ENCODE measurements at regions not wholly inside any gene's neighbourhood (a gene's known extent, or its start where the extent isn't known, plus 50 kb on each side); places are given as distances from the start of the nearest gene placed in this dataset.

- WGBS, 2 donors: 47 to 62% methylated on average over 3 of the region's 3 CpGs
- Histone ChIP-seq H3K27ac (no peak overlapping the region), H3K4me1 (no peaks in the 10 kb centered on the region), H3K36me3 (replicated peaks in 1 of 2; ENCODE audit: insufficient read depth in 1 of 2, low read depth in 2 of 2) (no peaks in the 10 kb centered on the region), H3K27me3 (no peaks in the 10 kb centered on the region), H3K4me3 (no peak overlapping the region), H3K9me3 (no peaks in the 10 kb centered on the region)
- no peak for TF ChIP-seq CTCF (IDR thresholded peaks at IDR 0.05)
- TF ChIP-seq POLR2A (IDR thresholded peaks at IDR 0.05): no peak
- intact Hi-C loops (cut with DNase I): no loop called here
- no peak for DNase-seq
- no peak for ATAC-seq
Observed at GRCh38 chr20:22099348-22099747, 393.9 kb downstream of the PAX1 start.

- intact Hi-C loops (cut with DNase I): no loop called here
- Histone ChIP-seq H3K36me3 (replicated peaks in 1 of 2; ENCODE audit: insufficient read depth in 1 of 2, low read depth in 2 of 2) (no peaks in the 10 kb centered on the region), H3K27me3 (no peaks in the 10 kb centered on the region), H3K27ac (no peak overlapping the region), H3K4me3 (no peak overlapping the region), H3K4me1 (no peaks in the 10 kb centered on the region), H3K9me3 (no peaks in the 10 kb centered on the region)
- DNase-seq (no peak), ATAC-seq (no peak)
- WGBS, 2 donors: 49 to 59% methylated on average over 2 of the region's 2 CpGs
- no peak for TF ChIP-seq CTCF (IDR thresholded peaks at IDR 0.05)
- TF ChIP-seq POLR2A (IDR thresholded peaks at IDR 0.05): no peak
Observed at GRCh38 chr20:22098511-22098910, 393.0 kb downstream of the PAX1 start.

GRCh38 chr20:22093122-22093521 is 387.7 kb downstream of the PAX1 start:
- WGBS, 2 donors: 26 to 34% methylated on average over 1 of the region's 1 CpG
- H3K36me3 ChIP-seq (replicated peaks in 1 of 2; ENCODE audit: insufficient read depth in 1 of 2, low read depth in 2 of 2): no peaks in the 10 kb centered on the region
- no peak for DNase-seq

GRCh38 chr20:22088882-22089281 is 383.4 kb downstream of the PAX1 start:
- intact Hi-C loops (cut with DNase I): no loop called here
- Histone ChIP-seq H3K4me1 (no peaks in the 10 kb centered on the region), H3K27me3 (no peaks in the 10 kb centered on the region), H3K9me3 (peaks cover 0 to 14% (median 0%) of the 10 kb centered on the region in 3 donors), H3K27ac (no peak overlapping the region), H3K4me3 (no peak overlapping the region), H3K36me3 (replicated peaks in 1 of 2; ENCODE audit: insufficient read depth in 1 of 2, low read depth in 2 of 2) (no peaks in the 10 kb centered on the region)
- 68 to 69% methylated on average over 4 of the region's 4 CpGs for WGBS, 2 donors
- ATAC-seq (no peak), DNase-seq (no peak)
- TF ChIP-seq CTCF (IDR thresholded peaks at IDR 0.05): no peak
- no peak for TF ChIP-seq POLR2A (IDR thresholded peaks at IDR 0.05)

More at GRCh38 chr20:22093122-22093521, 387.7 kb downstream of the PAX1 start:
- intact Hi-C loops (cut with DNase I): no loop called here
- Histone ChIP-seq H3K27ac (no peak overlapping the region), H3K4me3 (no peak overlapping the region), H3K27me3 (no peaks in the 10 kb centered on the region), H3K9me3 (peaks cover 0 to 14% (median 0%) of the 10 kb centered on the region in 3 donors), H3K4me1 (no peaks in the 10 kb centered on the region)
- TF ChIP-seq CTCF (IDR thresholded peaks at IDR 0.05) (no peak), POLR2A (IDR thresholded peaks at IDR 0.05) (no peak)
- no peak for ATAC-seq

GRCh38 chr20:22080985-22081384 is 375.5 kb downstream of the PAX1 start:
- WGBS, 2 donors: 23 to 57% methylated on average over 1 of the region's 1 CpG
- Histone ChIP-seq H3K9me3 (no peaks in the 10 kb centered on the region), H3K4me3 (no peak overlapping the region), H3K4me1 (no peaks in the 10 kb centered on the region), H3K27ac (no peak overlapping the region), H3K36me3 (replicated peaks in 1 of 2; ENCODE audit: insufficient read depth in 1 of 2, low read depth in 2 of 2) (no peaks in the 10 kb centered on the region), H3K27me3 (no peaks in the 10 kb centered on the region)
- intact Hi-C loops (cut with DNase I): no loop called here
- ATAC-seq (no peak), DNase-seq (no peak)
- no peak for TF ChIP-seq CTCF (IDR thresholded peaks at IDR 0.05)

Data from body of pancreas (tissue), 4 donors.